ENCODE measurements at regions not wholly inside any gene's neighbourhood (a gene's known extent, or its start where the extent isn't known, plus 50 kb on each side); places are given as distances from the start of the nearest gene placed in this dataset.

GRCh38 chr21:15560383-15561056 lies 169.3 kb upstream of the USP25 start:
- TF ChIP-seq ZNF24 (IDR thresholded peaks at IDR 0.05) (no peak), ZNF317 (CRISPR knock-in tag; IDR thresholded peaks at IDR 0.05) (no peak), BRD4 (CRISPR knock-in tag; IDR thresholded peaks at IDR 0.05) (no peak), EP300 (IDR thresholded peaks at IDR 0.05; ENCODE audit: low read depth in 2 of 2, low read length in 2 of 2) (no peak), EP300 (CRISPR knock-in tag; IDR thresholded peaks at IDR 0.05; ENCODE audit: borderline replicate concordance) (no peak), ARID3A (IDR thresholded peaks at IDR 0.05; ENCODE audit: low read depth, low read length) (no peak), ZNF781 (CRISPR knock-in tag; IDR thresholded peaks at IDR 0.05; ENCODE audit: borderline replicate concordance, not compliant biosample characterization) (no peak)
